GOT3 (cell line): ENCODE measurements at regions not wholly inside any gene's neighbourhood (a gene's known extent, or its start where the extent isn't known, plus 50 kb on each side); places are given as distances from the start of the nearest gene placed in this dataset.
"Not testable (repeated sequence)": the region's sequence is repeated elsewhere in the genome, so short reads cannot be mapped to it uniquely, and the experiment has no call there.

ENCODE experiments used
- DNase-seq: peaks from one replicate; lab custom pipeline; 2025; ENCODE audit warnings: mixed read lengths; lab: John Stamatoyannopoulos, UW

- no peak for DNase-seq
Observed at GRCh38 chr6:80636689-80637088, 530.2 kb downstream of the BCKDHB start.

GRCh38 chr6:80633412-80633811 is 526.9 kb downstream of the BCKDHB start:
- DNase-seq: no peak

GRCh38 chr6:80625405-80625804 is 518.9 kb downstream of the BCKDHB start:
- DNase-seq: no peak

GRCh38 chr6:80623066-80623815 is 516.8 kb downstream of the BCKDHB start:
- DNase-seq: no peak

- DNase-seq: no peak
Observed at GRCh38 chr6:80622641-80623040, 516.2 kb downstream of the BCKDHB start.

- no peak for DNase-seq
Observed at GRCh38 chr6:80618953-80619352, 512.5 kb downstream of the BCKDHB start.

- no peak for DNase-seq
Observed at GRCh38 chr6:80610846-80611245, 504.4 kb downstream of the BCKDHB start.

- DNase-seq: no peak
Observed at GRCh38 chr6:80608881-80609280, 502.4 kb downstream of the BCKDHB start.

GRCh38 chr6:80607811-80608391 is 501.4 kb downstream of the BCKDHB start:
- no peak for DNase-seq

- no peak for DNase-seq
Observed at GRCh38 chr6:80605165-80605989, 498.9 kb downstream of the BCKDHB start.

- DNase-seq: no peak
Observed at GRCh38 chr6:80603679-80604078, 497.2 kb downstream of the BCKDHB start.

GRCh38 chr6:80594461-80594860 is 488.0 kb downstream of the BCKDHB start:
- DNase-seq: no peak

- DNase-seq: no peak
Observed at GRCh38 chr6:80592436-80592835, 486.0 kb downstream of the BCKDHB start.

GRCh38 chr6:80586242-80586641 is 479.8 kb downstream of the BCKDHB start:
- DNase-seq: no peak

- no peak for DNase-seq
Observed at GRCh38 chr6:80579391-80580023, 473.0 kb downstream of the BCKDHB start.

GRCh38 chr6:80573320-80573719 is 466.8 kb downstream of the BCKDHB start:
- DNase-seq: not testable (repeated sequence)

GRCh38 chr6:80566361-80566760 is 459.9 kb downstream of the BCKDHB start:
- no peak for DNase-seq

GRCh38 chr6:80553071-80553740 is 446.7 kb downstream of the BCKDHB start:
- DNase-seq: no peak

GRCh38 chr6:80550748-80551147 is 444.3 kb downstream of the BCKDHB start:
- DNase-seq: no peak

GRCh38 chr6:80550281-80550680 is 443.8 kb downstream of the BCKDHB start:
- DNase-seq: no peak

GRCh38 chr6:80548532-80548931 is 442.1 kb downstream of the BCKDHB start:
- no peak for DNase-seq

- DNase-seq: no peak
Observed at GRCh38 chr6:80547827-80548226, 441.4 kb downstream of the BCKDHB start.
